RWPE2 (cell line): ENCODE measurements at regions not wholly inside any gene's neighbourhood (a gene's known extent, or its start where the extent isn't known, plus 50 kb on each side); places are given as distances from the start of the nearest gene placed in this dataset.

Experiments used
- ATAC-seq: fragments of 200-7000 bp; cut with Tn5 transposase; 3 replicates; pipeline ENCODE4 v1.9.1; 2021; ENCODE audit warnings: low read depth
- DNase-seq: peaks from one replicate; pipeline ENCODE4 v3.0.0-alpha.2; 2020; ENCODE audit warnings: low spot score
- H3K27ac ChIP-seq: fragments of 450-650 bp; 2 replicates; pipeline ENCODE4 v1.5.1; 2017; ENCODE audit warnings: mild to moderate bottlenecking; ENCODE audit not compliant: poor library complexity, severe bottlenecking
- H3K27me3 ChIP-seq: fragments of 250-450 bp; sonication (Bioruptor Pico); 2 replicates; pipeline ENCODE4 v1.5.1; 2021; ENCODE audit warnings: mild to moderate bottlenecking, moderate library complexity; ENCODE audit not compliant: insufficient read depth, poor library complexity, severe bottlenecking
- H3K36me3 ChIP-seq: fragments of 250-450 bp; sonication (Bioruptor Pico); 2 replicates; pipeline ENCODE4 v1.5.1; 2020; ENCODE audit warnings: low read depth, mild to moderate bottlenecking, moderate library complexity
- H3K4me1 ChIP-seq: fragments of 250-450 bp; sonication (Bioruptor Pico); 2 replicates; pipeline ENCODE4 v1.5.1; 2021; ENCODE audit warnings: mild to moderate bottlenecking, moderate library complexity; ENCODE audit not compliant: insufficient read depth, poor library complexity, severe bottlenecking
- H3K4me3 ChIP-seq: fragments of 250-450 bp; sonication (Bioruptor Pico); 2 replicates; pipeline ENCODE4 v1.5.1; 2021; ENCODE audit warnings: mild to moderate bottlenecking, moderate library complexity; ENCODE audit not compliant: severe bottlenecking
- H3K9me3 ChIP-seq: fragments of 250-450 bp; sonication (Bioruptor Pico); 2 replicates; pipeline ENCODE4 v1.5.1; 2021; ENCODE audit warnings: mild to moderate bottlenecking, moderate library complexity; ENCODE audit not compliant: severe bottlenecking
- TF ChIP-seq, protein P1 (sequence below): fragments of 450-650 bp; IDR thresholded peaks from one replicate; pipeline ENCODE4 v1.5.1; 2017; ENCODE audit warnings: mild to moderate bottlenecking, moderate library complexity; ENCODE audit not compliant: poor library complexity, severe bottlenecking

DNA sequence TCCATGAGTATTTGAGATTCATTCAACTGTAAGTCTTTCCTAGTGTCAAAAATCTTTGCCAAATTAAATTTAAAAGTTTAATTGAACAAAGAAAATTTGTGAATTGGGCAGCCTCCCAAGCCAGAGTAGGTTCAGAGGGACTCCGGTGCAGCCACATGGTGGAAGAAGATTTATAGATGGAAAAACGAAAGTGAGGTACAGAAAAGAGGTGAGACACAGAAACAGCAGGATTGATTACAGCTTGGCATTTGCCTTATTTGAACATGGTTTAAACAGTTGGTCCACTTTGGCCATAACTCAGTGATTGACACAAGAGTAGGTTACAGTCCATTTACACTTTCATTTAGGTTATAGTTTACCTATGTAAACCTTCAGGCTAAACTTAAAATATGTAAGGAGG is 465.8 kb downstream of the ARL4A start:
- Histone ChIP-seq H3K27me3 (no peaks in the 10 kb centered on the region), H3K27ac (no peak overlapping the region), H3K9me3 (no peaks in the 10 kb centered on the region), H3K4me3 (no peak overlapping the region), H3K36me3 (no peaks in the 10 kb centered on the region), H3K4me1 (no peaks in the 10 kb centered on the region)
- TF ChIP-seq, protein P1, sequence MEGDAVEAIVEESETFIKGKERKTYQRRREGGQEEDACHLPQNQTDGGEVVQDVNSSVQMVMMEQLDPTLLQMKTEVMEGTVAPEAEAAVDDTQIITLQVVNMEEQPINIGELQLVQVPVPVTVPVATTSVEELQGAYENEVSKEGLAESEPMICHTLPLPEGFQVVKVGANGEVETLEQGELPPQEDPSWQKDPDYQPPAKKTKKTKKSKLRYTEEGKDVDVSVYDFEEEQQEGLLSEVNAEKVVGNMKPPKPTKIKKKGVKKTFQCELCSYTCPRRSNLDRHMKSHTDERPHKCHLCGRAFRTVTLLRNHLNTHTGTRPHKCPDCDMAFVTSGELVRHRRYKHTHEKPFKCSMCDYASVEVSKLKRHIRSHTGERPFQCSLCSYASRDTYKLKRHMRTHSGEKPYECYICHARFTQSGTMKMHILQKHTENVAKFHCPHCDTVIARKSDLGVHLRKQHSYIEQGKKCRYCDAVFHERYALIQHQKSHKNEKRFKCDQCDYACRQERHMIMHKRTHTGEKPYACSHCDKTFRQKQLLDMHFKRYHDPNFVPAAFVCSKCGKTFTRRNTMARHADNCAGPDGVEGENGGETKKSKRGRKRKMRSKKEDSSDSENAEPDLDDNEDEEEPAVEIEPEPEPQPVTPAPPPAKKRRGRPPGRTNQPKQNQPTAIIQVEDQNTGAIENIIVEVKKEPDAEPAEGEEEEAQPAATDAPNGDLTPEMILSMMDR: no peak
- no peak for DNase-seq
- no peak for ATAC-seq

DNA sequence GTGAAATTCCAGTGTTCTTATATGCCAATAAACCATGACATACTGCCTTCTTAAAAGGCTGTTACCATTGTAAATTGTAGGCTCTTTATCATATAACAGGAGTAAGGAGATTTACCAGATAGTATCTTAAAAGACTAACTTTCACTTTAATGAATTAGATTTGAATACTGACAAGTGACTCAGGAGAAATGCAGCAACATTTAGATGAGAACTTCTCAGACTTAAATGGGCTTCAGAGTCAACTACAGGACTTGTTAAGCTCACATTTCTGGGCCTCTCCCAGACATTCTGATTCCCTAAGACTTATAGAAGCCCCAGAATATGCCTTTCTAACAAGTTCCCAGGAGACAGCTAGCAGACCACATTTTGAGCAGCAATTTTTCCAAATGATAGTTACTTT is 466.3 kb downstream of the ARL4A start:
- H3K36me3 ChIP-seq: no peaks in the 10 kb centered on the region
- H3K27ac ChIP-seq: no peak overlapping the region
- H3K4me3 ChIP-seq: no peak overlapping the region
- TF ChIP-seq, protein P1: no peak
- H3K4me1 ChIP-seq: no peaks in the 10 kb centered on the region
- no peaks in the 10 kb centered on the region for H3K9me3 ChIP-seq
- ATAC-seq (no peak), DNase-seq (no peak)
- H3K27me3 ChIP-seq: no peaks in the 10 kb centered on the region

DNA sequence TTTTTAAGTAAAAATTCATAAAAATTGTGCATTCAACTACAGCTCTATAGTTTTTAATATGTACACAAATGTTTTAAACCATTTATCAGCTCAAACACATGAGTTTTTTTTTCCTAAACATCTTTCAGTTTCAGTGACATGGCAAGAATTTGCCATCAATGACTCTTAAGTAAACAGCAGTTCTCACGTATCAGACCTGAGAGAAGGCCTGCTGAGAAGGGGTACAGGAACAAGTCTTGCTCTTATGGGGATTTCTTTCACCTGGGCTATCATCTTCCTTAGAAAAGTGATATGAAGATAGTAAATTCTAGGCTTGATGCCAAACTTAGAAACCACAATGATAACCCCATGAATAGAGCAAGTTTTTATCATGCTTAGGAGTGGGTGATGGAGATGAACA is 467.8 kb downstream of the ARL4A start:
- H3K36me3 ChIP-seq: no peaks in the 10 kb centered on the region
- H3K27ac ChIP-seq: no peak overlapping the region
- H3K4me1 ChIP-seq: no peaks in the 10 kb centered on the region
- TF ChIP-seq, protein P1: no peak
- H3K4me3 ChIP-seq: no peak overlapping the region
- no peak for DNase-seq
- no peaks in the 10 kb centered on the region for H3K9me3 ChIP-seq
- no peaks in the 10 kb centered on the region for H3K27me3 ChIP-seq
- ATAC-seq: no peak

- no peak overlapping the region for H3K4me3 ChIP-seq
- no peak for DNase-seq
- H3K9me3 ChIP-seq: no peaks in the 10 kb centered on the region
- H3K27ac ChIP-seq: no peak overlapping the region
- TF ChIP-seq, protein P1: no peak
- no peaks in the 10 kb centered on the region for H3K4me1 ChIP-seq
- H3K27me3 ChIP-seq: no peaks in the 10 kb centered on the region
- no peak for ATAC-seq
- H3K36me3 ChIP-seq: no peaks in the 10 kb centered on the region
These were observed 471.6 kb downstream of the ARL4A start for GRCh38 chr7:13159003-13159402.

DNA sequence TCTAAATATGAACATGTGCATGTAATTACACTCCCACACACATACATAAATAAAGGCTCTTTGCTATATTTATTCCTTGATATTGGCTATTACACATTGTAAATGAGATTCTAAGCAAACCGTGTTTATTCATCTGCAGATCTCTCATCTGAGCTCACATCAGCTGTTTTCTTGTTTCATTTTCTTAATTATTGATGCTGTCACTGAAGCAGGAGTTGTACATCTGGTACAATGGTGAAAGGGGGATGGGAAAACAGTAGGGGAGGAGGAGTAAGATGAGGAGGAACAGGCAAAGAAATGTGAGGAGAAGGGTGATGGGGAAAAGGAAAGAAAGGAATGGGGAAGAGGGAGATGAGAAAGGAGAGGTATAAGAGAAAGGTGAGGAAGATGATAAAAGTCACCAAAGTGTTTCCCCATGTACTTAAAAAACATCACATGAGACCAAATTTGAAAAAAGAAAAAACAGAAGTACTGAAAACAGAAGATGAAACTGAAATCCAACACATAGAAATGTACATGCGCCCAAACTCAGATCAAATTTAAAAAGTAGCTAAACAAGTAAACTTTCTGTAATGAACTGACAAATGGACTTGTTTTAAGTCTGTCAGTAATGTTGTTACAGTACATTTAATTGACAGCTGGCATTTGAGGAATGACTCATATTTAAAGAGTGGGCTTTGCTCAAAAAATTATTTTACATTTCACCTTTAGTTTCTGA is 472.2 kb downstream of the ARL4A start:
- Histone ChIP-seq H3K4me3 (no peak overlapping the region), H3K9me3 (no peaks in the 10 kb centered on the region), H3K27me3 (no peaks in the 10 kb centered on the region), H3K36me3 (no peaks in the 10 kb centered on the region), H3K27ac (no peak overlapping the region), H3K4me1 (no peaks in the 10 kb centered on the region)
- TF ChIP-seq, protein P1: no peak
- ATAC-seq (no peak), DNase-seq (no peak)
